ENCODE measurements at regions not wholly inside any gene's neighbourhood (a gene's known extent, or its start where the extent isn't known, plus 50 kb on each side); places are given as distances from the start of the nearest gene placed in this dataset.
"Not testable (repeated sequence)": the region's sequence is repeated elsewhere in the genome, so short reads cannot be mapped to it uniquely, and the experiment has no call there.

DNA sequence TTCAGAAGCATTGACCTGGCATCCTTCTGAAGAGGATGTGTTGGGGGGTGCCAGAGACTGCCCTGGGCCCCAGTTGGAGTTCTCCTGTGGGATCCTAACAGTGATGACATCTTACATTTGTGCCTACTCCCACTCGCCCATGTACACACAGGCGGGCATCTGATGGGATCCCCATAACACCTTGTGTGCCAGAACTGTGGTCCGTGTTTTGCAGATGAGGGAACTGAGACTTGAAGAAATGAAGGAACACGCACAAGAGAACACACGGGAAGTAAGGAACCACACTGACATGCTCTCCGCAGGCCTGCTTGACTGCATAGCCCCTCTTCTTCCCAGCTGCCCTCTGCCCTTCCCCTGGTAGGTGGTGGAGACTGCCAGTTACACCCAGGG is 255.3 kb downstream of the MYCN start:
- no peak for DNase-seq

DNA sequence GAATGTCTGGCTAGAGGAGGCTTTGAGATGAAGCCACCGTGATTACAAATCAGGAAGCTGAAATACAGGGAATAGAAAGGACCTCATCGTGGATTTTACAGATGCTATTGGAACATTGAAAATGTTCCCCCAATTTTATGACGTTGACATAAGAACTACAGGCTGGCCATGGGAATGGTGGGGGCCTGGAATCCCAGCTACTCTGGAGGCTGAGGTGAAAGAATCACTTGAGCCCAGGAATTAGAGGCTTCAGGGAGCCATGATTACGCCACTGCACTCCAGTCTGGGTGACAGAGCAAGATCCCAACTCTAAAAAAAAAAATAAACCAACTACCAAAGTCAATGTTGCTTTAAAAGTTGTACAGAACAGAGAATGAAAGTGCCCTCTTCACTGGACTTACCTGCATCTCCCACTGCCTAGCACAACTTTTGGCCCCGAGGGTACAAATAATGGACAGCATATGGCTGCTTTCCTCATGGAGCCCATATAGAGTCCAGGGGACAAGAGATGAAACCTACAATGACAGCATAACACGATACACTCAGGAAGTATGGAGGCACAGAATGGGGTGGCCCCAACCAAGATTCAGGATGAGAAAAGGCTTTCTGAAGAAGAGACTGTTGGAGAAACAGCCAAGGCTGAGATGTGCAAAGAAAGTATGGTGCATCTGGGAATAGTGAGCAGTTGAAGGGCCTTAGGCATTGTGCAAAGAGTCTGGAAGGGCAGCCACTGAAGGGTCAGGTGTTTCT is 254.8 kb downstream of the MYCN start:
- DNase-seq, result no peak

DNA sequence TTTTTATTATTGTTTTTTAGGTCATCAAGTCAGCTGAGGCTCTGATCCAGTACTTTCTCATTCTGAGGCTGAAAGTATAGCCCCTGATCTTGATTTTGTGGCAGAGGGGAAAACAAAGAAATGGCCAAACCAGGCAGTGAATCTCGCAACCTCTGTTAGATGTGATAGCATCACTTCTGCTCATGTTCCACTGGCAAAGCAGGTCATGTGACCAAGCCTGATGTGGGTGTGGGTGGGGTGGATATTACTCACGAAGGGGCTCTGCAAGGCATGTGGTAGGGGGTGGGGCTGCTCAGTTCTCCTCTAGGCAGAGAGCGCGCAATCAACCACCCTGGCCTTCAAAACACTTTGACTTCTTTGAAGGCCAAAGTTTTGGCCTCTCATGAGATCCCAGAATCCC is 254.2 kb downstream of the MYCN start:
- DNase-seq, result no peak

DNA sequence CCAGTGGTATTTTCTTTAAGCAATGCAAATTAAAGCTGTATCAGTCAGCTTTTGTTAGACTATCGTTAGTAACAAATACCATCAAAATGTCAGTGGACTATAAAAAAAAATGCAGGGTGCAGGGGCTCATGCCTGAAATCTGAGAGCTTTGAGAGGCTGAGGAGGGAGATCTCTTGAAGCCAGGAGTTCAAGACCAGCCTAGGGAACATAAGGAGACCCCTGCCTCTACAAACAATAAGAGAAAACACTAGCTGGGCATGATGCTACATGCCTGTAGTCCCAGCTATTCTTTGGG is 253.7 kb downstream of the MYCN start:
- no peak for DNase-seq

DNA sequence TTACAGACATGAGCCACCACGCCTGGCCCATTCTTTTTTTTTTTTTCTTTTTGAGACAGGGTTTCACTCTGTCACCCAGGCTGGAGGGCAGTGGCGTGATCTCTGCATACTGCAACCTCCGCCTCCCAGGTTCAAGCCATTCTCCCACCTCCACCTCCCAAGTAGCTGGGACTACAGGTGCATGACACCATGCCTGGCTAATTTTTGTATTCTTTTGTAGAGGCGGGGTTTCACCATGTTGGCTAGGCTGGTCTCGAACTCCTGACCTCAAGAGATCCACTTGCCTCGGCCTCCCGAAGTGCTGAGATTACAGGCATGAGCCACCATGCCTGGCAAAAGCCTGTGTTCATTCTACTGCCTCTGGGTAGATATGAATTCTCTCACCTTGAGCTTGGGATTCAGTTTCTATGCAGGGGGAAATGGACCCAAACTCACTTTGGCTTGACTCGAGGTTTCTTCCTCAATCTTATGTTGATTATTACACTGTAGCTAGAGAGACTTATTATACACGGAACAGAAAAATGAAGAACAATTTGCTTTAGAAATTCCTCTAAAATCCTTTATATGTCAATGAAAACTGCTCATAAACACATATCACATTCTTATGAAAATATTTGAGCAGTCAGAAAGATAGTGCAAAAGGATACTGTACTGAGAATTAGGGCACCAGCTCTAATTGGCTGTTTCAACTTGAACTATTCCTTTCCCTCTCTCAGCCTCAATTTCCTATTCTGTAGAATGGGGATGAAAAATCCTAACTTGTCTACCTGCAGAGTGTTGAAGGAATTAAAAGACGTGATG is 252.3 kb downstream of the MYCN start:
- DNase-seq, result no peak

DNA sequence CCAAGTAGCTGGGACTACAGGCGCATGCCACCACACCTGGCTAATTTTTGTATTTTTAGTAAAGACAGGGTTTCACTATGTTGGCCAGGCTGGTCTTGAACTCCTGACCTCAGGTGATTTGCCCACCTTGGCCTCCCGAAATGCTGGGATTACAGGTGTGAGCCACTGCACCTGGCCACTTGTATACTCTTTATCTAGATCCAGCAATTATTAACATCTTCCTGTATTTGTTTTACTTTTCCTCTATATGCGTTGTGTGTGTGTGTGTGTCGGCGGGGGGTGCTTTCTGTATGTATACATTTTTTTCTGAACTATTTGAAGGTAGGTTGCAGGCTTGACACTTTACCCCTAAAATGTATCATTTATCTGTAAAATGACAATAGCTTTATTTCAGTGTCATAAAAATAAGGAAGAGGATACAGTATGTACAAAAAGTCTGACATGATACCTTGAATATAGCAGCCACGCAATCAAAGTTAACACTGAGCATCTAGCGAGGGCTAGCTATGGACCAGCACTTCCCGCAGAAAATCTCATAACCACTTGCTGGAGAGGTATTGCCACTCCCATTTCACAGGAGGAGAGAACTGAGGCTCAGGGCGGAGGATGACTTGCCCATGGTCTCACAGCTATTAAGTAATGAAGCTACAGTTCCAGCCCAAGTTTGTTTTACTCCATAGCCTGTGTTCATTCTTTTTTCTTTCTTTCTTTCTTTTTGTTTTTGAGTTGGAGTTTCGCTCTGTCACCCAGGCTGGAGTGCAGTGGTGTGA is 251.3 kb downstream of the MYCN start:
- DNase-seq, result no peak

DNA sequence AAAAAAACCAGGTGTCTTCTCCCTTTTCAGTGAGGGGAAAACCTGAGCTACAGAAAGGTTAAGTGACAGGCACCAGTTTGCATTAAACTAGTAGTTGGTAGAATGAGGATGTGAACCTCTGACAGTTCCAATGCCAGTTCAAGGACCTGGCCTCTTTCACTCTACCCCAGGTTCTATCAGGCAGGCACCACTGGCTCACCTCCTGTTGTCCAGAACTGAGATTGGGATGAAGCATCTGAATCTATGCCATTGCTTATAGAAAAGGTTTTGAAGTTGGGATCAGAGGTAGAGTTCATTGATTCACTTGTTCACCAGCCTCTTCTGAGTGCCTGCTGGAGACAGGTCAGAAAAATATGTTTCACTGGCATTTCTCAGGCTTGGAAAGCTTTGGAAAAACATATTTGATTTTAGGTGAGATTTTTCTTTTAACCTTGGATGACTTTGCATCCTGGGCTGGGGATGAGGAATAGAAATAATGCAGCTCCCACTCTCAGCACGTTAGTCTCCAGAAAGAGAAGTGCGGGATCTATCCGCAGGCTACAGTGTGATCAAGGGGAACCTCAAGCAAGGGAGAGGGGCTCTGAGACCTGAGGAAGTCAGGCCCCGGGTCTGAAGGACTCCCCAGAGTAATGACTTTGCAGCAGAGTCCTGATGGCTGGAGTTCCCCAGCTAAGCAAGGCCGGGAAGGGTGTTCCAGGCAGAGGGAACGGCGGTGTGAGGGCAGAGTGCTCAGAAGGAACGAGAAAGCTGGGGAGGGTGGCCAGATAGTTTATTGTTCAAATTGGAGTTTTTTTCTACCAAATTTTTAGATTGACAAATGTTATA is 250.3 kb downstream of the MYCN start:
- no peak for DNase-seq

DNA sequence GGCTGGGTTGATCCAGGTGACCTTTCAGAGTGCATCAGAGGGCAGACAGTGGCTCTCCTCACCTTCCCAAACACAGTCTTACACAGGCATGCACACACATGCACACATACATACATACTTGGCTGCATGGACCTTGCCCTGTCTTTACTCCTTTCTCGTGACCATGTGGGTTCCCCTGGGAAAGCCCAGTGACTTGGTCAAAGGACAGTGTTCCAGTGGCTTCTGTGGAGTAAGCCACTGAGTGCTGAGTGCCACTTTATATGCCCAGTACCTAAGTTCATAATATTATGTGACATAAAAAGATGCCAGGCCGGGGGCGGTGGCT is 249.4 kb downstream of the MYCN start:
- no peak for DNase-seq

DNA sequence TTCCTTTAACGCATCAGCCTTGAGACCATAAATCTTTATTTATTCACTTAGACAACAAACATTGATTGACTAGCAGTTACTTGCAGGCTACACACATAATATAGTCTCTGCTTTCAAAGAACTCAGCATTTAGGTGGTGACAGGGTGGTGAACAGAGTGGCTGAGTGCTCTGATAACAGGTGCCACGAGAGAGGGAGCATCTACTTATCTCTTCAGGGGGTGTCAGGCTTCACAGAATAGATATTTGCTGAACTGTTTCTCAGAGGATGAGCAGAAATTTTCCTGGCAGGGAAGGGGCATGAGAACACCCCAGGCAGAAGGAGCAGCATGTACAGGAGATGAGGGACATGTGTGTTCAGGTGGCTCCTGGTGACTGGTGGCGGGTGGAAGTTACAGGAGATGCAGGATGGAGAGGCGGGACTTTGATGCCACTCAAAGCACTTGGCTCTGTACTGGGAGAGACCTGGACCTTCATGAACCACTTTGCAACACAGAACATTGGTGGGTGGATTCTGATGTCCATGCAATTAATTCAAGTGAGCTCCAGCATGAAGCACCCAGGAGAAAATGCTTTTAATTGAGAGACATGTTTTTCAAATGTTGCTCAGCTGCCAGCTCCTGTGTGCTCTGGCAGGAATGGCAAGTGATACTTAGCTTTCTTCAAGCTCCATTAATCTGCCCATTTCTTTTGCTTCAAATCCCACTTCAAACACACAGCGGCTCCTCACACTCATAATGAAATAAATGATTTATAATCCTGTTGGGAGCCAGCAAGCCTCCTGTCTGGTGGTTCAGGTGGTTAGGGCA is 248.9 kb downstream of the MYCN start:
- no peak for DNase-seq

DNA sequence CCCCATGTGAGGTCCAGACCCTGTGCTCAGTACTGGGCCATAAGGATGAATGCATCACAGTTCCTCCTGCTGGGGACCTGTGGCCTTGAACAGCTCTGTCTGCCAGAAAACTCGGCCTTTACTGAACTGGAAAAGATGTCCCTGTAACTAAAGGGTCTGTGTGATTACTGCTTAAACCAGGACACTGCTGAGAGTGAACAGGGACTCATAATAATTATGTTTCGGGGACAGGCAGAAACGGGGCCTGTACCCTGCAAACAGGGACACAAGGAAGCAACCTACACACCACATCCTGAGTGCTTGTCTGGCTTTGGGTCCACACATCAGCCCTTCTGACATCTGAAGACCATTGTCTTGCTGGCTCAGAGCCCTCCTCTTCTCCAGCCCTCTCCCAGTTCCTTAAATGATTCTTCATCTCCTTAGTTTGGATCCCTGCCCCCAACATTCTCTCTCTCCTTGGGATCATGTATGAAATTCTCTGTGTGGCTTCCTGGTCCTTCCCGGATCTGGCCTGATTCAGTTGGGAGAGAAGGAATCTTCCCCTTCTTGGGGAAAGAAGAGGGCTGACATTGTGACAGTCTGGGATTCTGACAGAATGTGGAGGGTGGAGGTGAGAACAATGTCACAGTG is 248.0 kb downstream of the MYCN start:
- DNase-seq, result no peak

DNA sequence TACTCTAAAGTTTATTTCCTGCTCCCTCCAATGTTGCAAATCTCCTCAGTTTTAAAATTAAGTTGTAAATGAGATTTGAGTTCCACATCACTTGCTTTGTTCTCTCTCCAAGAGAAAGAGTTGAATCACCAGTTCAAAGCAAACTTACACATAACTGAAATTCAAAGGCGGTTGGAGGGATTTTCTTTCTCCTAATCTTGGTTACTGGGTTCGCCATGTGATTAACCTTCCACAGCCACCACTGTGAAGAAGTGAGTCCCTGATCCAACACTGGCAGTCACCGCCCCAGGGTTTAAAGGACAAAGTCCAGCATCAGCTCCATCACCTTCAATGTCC is 247.1 kb downstream of the MYCN start:
- no peak for DNase-seq

DNA sequence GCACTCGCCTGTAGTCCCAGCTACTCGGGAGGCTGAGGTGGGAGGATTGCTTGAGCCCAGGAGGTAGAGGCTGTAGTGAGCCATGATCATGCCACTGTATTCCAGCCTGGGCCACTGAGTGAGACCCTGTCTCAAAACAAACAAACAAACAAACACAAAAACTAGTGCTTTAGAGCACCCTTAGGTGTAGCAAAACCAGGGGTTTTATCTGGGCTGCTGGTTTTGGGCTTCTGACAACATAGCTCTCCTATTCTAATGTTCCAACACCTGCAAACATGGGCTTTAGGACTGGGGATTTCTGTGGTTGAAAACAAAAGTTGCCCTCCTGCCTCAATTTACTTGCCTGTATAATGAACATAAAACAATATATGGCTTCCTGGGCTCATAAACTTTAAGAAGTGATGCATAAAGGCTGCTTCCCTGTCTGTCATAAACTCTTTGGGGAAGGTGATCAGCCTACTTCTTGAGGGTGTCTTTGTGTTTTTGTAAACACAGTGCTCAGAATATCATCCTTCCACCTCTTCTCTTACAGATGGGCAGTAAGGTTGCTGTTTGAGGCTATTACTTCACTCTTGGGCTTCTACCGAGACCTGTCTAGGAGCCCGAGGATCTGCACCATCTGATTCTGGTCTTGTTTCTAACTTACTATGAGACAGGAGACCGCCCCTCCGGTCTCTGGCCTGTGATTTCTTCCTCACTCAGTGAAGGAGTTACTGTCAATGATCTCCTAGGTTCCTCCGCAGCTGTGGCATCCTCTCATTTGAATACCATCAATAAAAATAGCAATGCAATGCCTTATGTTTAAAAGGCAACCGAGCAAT is 246.5 kb downstream of the MYCN start:
- DNase-seq, result no peak

DNA sequence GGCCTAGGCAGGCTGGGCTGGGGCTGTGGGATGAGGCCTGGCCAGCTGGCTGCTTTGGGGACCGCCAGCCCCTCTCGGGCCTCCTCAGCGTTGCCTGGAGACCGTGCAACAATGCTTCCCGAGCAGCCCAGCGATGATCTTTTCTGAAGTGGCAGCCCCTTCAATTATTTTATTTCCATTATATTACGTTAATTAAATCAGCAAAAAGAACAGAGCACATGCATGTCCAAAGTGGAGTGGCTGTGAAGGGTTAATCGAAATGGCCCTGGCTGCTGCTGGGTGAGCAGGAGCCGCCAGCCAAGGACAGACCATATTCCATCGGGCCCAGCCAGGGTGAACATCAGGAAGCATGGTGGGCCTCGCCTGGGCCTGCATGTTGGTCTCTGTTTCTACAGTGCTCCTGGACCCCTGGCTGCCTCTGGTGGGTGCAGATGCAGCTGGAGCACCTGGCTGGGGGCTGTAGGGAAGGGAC is 245.5 kb downstream of the MYCN start:
- DNase-seq, result no peak

DNA sequence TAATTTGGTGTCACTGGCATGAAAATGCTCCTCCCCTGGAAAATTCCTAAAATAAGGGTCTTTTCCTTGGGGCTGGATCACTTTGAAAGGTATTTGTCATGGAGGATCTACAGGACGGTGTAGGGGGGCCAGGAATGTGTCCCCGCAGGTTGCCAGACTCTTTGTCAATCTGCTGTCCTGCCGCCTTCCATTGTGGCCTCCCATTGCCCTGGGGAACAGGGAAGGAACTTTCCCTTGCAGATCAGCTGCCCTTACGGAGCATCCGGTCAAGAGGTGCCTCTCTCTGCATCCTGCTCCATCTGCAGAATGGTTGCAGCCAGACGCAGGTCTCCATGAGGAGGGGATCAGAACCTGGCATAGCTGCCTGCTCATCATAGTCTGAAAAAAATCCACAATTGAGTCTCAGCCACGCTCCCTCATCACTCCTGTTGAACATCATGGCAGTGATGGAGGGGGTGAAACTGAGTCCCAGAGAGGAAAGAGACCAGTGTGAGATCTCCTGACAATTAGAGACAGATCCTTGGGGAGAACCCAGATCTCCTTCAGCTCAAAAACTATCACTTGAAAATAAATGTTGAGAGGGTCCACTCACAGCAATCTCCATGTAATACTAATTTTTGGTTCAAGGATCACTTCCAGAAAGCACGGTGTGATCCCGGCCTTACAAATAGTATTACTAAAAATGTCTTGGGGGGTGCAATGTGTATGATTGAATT is 244.8 kb downstream of the MYCN start:
- no peak for DNase-seq

DNA sequence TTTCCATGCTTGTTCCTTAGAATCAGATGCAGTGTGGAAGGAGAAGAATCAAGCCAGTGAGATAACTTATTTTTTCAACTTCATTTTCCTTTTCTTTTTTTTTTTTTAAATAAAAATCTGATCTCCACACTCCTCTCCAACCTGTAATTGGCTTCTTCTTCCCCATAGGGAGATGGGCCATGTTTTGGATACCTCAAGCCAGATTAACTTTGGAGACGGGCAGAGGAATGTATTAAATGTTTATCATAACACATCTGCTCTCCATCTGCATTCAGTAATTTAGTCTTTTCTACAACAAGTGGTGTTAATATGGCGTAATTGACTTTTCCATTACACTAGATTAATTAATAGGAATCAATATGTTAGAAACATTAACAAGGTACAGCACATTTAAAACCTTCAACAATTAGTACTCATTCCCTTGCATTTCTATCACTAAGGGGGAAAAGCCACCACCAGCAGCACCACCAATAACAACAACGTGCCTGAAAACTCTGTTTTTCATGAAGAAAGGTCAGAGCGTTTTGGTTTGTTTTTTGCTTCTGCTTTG is 244.1 kb downstream of the MYCN start:
- DNase-seq, result no peak

DNA sequence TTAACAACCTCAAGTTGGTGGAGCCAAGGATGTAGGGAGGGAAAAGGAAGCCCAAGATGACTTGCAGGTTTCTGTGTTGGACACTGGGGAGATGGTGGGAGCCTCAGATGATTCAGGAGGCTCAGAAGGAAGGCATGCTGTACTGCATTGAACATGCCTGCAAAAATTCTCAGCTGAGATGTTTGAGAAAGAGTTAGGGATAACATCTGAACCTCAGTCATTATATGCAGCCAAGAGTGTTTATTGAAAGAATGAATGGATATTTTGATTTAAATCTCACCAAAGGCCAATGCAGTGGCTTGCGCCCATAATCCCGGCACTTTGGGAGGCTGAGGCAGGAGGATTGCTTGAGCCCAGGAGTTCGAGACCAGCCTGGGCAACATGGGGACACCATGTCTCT is 243.0 kb downstream of the MYCN start:
- DNase-seq, result no peak

DNA sequence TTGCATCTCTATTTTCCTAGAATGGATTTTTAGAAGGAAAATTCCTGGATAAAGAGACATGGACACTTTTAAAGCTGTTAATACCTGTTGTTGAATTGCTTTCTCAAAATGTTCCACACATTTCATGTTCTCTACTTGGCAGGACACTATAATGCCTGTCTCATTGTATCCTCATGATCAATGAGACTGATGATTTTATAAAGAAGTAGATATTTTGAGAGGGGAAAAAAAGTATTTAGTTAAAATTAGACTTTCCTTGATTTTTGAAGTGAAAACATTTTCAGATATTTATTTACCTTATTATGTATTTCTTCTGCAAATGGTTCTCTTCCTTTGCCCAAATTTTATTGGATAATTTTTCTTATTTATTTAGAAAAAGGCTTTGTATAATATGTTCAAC is 242.5 kb downstream of the MYCN start:
- no peak for DNase-seq

DNA sequence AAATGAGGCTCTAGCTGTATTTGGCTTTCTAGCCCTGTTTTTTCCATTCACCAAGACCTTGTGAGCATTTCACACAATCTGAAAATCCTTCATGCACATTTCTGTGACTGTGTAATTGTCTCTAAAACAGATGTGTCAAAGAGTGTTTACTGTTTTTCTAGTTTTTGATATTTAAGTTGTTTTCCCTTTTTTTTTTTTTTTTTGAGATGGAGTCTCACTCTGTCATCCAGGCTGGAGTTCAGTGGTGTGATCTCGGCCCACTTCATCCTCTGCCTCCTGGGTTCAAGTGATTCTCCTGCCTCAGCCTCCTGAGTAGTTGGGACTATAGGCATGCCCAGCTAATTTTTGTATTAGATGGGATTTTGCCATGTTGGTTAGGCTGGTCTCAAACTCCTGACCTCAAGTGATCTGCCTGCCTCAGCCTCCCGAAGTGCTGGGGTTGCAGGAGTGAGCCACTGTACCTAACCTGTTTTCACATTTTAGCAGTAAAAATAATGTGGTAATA is 242.0 kb downstream of the MYCN start:
- not testable (repeated sequence) for DNase-seq

DNA sequence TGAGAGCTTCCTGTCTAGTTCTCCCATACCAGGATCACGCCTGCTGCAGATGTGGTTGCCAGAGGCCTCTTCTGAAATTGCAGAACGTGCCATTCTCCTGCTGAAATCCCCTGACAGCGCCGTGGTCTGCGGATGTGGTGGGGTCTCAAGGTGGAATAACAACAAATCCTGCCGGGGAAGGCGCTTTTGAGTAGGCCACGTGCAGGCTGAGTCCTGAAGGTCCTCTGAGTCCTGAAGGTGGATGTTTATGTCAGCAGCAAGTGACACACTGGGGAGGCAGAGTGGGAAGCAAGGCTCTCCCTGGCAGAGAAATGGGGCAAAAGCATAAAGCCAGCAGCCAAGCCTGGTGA is 241.4 kb downstream of the MYCN start:
- DNase-seq, result no peak

Data from midbrain (tissue), 1 donor.